Psoas muscle (tissue), 7 donors: ENCODE measurements at regions not wholly inside any gene's neighbourhood (a gene's known extent, or its start where the extent isn't known, plus 50 kb on each side); places are given as distances from the start of the nearest gene placed in this dataset.

Experiments used
- ATAC-seq, 4 donors: fragments of 200-7000 bp; cut with Tn5 transposase; one replicate each; pipeline ENCODE4 v1.9.1; 2020; ENCODE audit warnings: moderate library complexity in 3 of 4, mild to moderate bottlenecking in 2 of 4
- DNase-seq, 2 donors: peaks; one replicate each; pipeline ENCODE4 v3.0.0-alpha.2; 2020
- H3K27ac ChIP-seq: fragments of 200-600 bp; one replicate; pipeline ENCODE4 v1.8.0; 2022
- H3K27me3 ChIP-seq, 3 donors: fragments of 200-600 bp in 1 of 3; one replicate each; pipeline versions ENCODE4 v1.6.1 to v1.8.0; 2013 to 2022; ENCODE audit warnings: low read length in 2 of 3, mild to moderate bottlenecking in 2 of 3, moderate library complexity in 1 of 3; ENCODE audit not compliant: insufficient read depth in 3 of 3
- H3K36me3 ChIP-seq, 2 donors: fragments of 200-600 bp in 1 of 2; one replicate each; pipeline versions ENCODE4 v1.6.1 to v1.8.0; 2013 to 2022; ENCODE audit warnings: low read depth in 1 of 2, mild to moderate bottlenecking in 1 of 2, moderate library complexity in 1 of 2; ENCODE audit not compliant: insufficient read depth in 1 of 2
- H3K4me1 ChIP-seq: fragments of 200-600 bp; one replicate; pipeline ENCODE4 v1.8.0; 2022
- H3K4me3 ChIP-seq: fragments of 200-600 bp; one replicate; pipeline ENCODE4 v1.8.0; 2022; ENCODE audit warnings: mild to moderate bottlenecking
- H3K9me3 ChIP-seq: fragments of 200-600 bp; one replicate; pipeline ENCODE4 v1.8.0; 2022
- WGBS, 3 donors: extraction: QIAGEN DNeasy Blood & Tissue Kit; methylation state at CpG; one replicate each; pipeline versions ENCODE4 v1.1.6 to v1.1.7; 2013; 5-methylcytosine and 5-hydroxymethylcytosine counted together
- intact Hi-C, 2 donors: fragments of 100-400 bp; cut with DNase I; formaldehyde crosslinking; loops; one replicate each; pipeline versions ENCODE4 v1.11.0 to v1.14.2; 2022
- TF ChIP-seq, protein P1 (sequence below): fragments of 200-600 bp; IDR thresholded peaks from one replicate; pipeline ENCODE4 v1.8.0; 2022; ENCODE audit warnings: antibody characterized with exemption
- donor health status: healthy with polysubstance abuse.
- donor health status: DM: no; HTN: no; CAD: no; lungs with moderate emphysema.
- donor health status: Bipolar disorder and iron deficiency.
- donor health status: healthy.
- donor health status: DM: yes; HTN: yes; CAD: no.
- donor health status: DM: no; HTN: no; CAD: no.
- donor health status: DM: yes; HTN: yes; CAD: no.

DNA sequence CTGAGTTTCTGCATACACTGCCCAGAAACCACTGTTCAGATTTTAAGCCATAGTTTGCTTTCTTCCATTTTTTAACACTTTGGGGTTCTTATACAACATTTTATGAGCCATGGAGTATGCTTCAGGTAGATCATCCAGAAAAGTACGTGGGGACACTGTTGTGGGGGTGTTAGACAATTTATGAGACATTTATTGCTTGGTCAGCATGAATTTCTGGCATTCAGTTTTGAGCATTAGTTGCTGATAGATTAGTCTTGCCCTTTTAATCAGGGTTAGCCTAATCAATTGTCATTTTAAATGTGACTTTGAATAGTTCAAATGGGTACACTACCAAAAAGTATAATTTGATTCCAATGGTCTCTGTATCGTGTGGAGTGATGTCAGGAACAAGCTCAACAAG is 434.9 kb downstream of the GPM6A start:
- Histone ChIP-seq H3K9me3 (no peaks in the 10 kb centered on the region), H3K27ac (no peak overlapping the region), H3K36me3 (no peaks in the 10 kb centered on the region), H3K4me1 (no peaks in the 10 kb centered on the region), H3K4me3 (no peak overlapping the region), H3K27me3 (no peaks in the 10 kb centered on the region)
- DNase-seq = no peak
- WGBS, 3 donors = 65 to 74% (median 65%) methylated on average over 2 of the region's 2 CpGs
- intact Hi-C loops = no loop called here
- TF ChIP-seq, protein P1, sequence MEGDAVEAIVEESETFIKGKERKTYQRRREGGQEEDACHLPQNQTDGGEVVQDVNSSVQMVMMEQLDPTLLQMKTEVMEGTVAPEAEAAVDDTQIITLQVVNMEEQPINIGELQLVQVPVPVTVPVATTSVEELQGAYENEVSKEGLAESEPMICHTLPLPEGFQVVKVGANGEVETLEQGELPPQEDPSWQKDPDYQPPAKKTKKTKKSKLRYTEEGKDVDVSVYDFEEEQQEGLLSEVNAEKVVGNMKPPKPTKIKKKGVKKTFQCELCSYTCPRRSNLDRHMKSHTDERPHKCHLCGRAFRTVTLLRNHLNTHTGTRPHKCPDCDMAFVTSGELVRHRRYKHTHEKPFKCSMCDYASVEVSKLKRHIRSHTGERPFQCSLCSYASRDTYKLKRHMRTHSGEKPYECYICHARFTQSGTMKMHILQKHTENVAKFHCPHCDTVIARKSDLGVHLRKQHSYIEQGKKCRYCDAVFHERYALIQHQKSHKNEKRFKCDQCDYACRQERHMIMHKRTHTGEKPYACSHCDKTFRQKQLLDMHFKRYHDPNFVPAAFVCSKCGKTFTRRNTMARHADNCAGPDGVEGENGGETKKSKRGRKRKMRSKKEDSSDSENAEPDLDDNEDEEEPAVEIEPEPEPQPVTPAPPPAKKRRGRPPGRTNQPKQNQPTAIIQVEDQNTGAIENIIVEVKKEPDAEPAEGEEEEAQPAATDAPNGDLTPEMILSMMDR = no peak
- ATAC-seq = no peak

DNA sequence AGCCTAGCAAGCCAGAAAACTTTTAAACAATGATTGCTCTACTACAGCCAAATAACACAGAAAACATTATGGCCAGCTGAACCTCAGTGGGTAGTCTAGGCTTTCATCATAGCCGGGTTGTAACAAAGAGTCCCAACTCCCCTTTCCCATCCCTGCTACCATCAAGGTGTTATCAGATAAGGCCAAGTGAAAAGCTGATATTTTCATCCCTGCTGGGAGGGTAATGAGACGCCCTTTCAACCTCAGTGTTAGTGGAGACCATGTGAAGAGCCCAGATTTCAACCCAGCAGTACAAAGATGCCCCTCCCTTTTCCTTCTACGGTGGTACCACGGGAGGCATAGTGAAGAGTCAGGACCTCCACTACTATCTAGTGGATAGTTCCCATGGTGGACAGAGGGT is 433.7 kb downstream of the GPM6A start:
- ATAC-seq (no peak), DNase-seq (no peak)
- no peaks in the 10 kb centered on the region for H3K4me1 ChIP-seq
- H3K27me3 ChIP-seq = no peaks in the 10 kb centered on the region
- no peaks in the 10 kb centered on the region for H3K36me3 ChIP-seq
- H3K27ac ChIP-seq = no peak overlapping the region
- WGBS, 3 donors = 82 to 88% (median 84%) methylated on average over 4 of the region's 4 CpGs
- H3K9me3 ChIP-seq = no peaks in the 10 kb centered on the region
- intact Hi-C loops = no loop called here
- no peak overlapping the region for H3K4me3 ChIP-seq
- TF ChIP-seq, protein P1 = no peak

DNA sequence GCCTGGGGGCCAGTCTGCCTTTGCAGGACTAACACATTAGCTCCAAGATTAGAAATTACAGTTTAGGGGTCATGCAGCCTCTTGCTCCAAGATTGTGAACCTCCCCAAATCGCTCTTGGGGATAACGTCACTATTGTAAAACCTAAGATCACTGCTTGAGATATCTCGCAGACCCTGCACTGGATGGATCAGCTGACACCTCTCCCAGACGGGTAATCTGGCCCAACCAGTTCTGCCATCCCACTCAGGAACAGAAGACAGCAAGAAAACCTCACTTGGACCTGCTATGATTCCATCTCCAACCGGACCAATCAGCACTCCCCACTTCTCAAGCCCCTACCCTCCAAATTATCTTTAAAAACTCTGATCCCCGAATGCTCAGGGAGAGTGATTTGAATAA is 431.2 kb downstream of the GPM6A start:
- no peak for DNase-seq
- Histone ChIP-seq H3K4me1 (no peaks in the 10 kb centered on the region), H3K4me3 (no peak overlapping the region), H3K36me3 (no peaks in the 10 kb centered on the region), H3K27me3 (no peaks in the 10 kb centered on the region), H3K27ac (no peak overlapping the region), H3K9me3 (no peaks in the 10 kb centered on the region)
- TF ChIP-seq, protein P1 = no peak
- WGBS, 3 donors = 77 to 87% (median 81%) methylated on average over 6 of the region's 6 CpGs
- ATAC-seq = no peak
- intact Hi-C loops = no loop called here

DNA sequence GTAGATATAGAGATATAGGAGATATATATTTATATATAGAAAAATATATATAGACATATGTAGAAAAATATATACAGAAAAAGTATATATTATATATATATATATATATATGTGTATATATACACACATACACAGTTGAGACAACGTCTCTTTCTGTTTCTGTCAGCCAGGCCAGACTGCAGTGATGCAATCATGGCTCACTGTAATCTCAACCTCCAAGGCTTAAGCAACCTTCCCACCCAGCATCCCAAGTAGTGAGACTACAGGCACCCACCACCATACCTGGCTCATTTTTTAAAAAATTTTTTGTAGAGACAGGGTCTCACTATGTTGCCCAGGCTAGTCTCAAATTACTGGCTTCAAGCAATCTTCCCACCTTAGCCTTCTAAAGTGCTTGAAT is 426.3 kb downstream of the GPM6A start:
- DNase-seq = no peak
- no peak overlapping the region for H3K27ac ChIP-seq
- WGBS, 3 donors = 59 to 73% (median 72%) methylated on average over 1 of the region's 1 CpG
- TF ChIP-seq, protein P1 = no peak
- H3K9me3 ChIP-seq = no peaks in the 10 kb centered on the region
- intact Hi-C loops = no loop called here
- no peak for ATAC-seq
- no peak overlapping the region for H3K4me3 ChIP-seq
- no peaks in the 10 kb centered on the region for H3K4me1 ChIP-seq
- H3K36me3 ChIP-seq = no peaks in the 10 kb centered on the region
- no peaks in the 10 kb centered on the region for H3K27me3 ChIP-seq

DNA sequence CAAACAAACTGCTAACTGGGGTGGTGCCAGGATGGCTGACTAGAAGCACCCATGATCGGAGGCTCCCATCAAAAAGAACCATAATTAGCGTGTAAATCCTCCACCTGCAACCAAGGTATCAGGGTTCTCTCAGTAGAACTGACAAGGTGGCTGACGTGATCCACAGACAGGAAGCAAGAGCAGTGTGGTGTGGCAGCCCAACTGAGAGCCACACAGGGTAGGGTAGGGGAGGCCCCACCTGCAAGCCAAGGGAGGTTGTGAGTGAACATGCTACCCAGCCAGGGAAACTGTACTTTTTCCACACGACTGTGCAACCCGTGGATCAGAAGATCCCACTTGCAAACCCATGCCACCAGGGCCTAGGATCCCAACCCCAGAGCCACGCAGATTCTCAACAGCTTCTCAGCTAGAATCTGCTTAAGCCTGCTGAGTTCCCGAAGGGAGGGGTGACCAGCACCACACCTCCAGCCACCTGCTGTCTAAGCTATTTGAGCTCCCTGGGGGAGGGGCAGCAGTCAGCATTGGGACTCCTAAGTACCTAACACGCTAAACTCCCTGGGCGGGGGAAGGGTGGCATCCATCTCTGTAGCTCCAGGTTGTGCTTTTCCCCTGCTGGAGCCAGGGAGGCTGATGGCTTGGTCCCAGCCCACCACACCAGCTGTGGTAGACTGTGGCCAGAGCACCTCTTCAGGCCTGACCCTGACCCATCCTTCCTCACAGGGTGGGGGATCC is 425.1 kb downstream of the GPM6A start:
- DNase-seq (no peak), ATAC-seq (no peak)
- intact Hi-C loops = no loop called here
- Histone ChIP-seq H3K27ac (no peak overlapping the region), H3K36me3 (no peaks in the 10 kb centered on the region), H3K27me3 (no peaks in the 10 kb centered on the region), H3K4me1 (no peaks in the 10 kb centered on the region), H3K4me3 (no peak overlapping the region), H3K9me3 (no peaks in the 10 kb centered on the region)
- 78 to 82% (median 78%) methylated on average over 9 of the region's 9 CpGs for WGBS, 3 donors
- TF ChIP-seq, protein P1 = no peak
